Activated T-cell treated with anti-CD3 and anti-CD28 coated beads, Interleukin-2, amount 50 U/mL, for 24 hours (primary cell): ENCODE measurements at regions not wholly inside any gene's neighbourhood (a gene's known extent, or its start where the extent isn't known, plus 50 kb on each side); places are given as distances from the start of the nearest gene placed in this dataset.

Experiments
- DNase-seq: peaks from one replicate; pipeline ENCODE4 v3.0.0-alpha.2; 2020
- H3K27ac Mint-ChIP-seq: 2 replicates; pipeline ENCODE4 v1.8.0; 2020; ENCODE audit warnings: mild to moderate bottlenecking, mixed read lengths
- H3K27me3 Mint-ChIP-seq: 2 replicates; pipeline ENCODE4 v1.8.0; 2020; ENCODE audit warnings: mixed read lengths
- H3K36me3 Mint-ChIP-seq: 2 replicates; pipeline ENCODE4 v1.8.0; 2020; ENCODE audit warnings: low read depth, mixed read lengths
- H3K4me1 Mint-ChIP-seq: 2 replicates; pipeline ENCODE4 v1.8.0; 2020; ENCODE audit warnings: low read depth, mixed read lengths
- H3K4me3 Mint-ChIP-seq: 2 replicates; pipeline ENCODE4 v1.8.0; 2020; ENCODE audit warnings: mild to moderate bottlenecking, moderate library complexity, mixed read lengths
- H3K9me3 Mint-ChIP-seq: 2 replicates; pipeline ENCODE4 v1.8.0; 2020; ENCODE audit warnings: mixed read lengths

DNA sequence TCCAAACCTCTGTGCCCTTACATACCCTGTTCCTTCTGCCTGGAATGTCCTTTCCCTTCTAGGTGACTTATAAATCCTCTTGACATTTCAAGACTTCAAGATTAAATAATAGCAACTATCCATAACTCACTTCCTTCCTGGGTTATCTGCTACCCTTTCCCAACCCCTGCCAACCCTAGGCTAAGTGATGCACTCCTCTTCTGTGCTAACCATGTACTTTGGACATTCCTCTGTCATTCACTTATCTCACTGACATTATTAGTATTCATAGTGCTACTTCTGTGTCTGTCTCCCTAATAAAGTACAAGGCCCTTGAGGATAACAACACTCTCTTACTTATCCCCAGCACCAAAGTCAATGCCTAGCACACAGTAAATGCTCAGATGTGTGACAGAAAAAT, 307.1 kb downstream of the ENC1 start:
- Mint-ChIP-seq H3K27me3 (peaks cover 60% of the 10 kb centered on the region), H3K4me1 (no peaks in the 10 kb centered on the region), H3K27ac (no peak overlapping the region), H3K36me3 (no peaks in the 10 kb centered on the region), H3K4me3 (no peak overlapping the region), H3K9me3 (no peaks in the 10 kb centered on the region)
- DNase-seq: no peak

DNA sequence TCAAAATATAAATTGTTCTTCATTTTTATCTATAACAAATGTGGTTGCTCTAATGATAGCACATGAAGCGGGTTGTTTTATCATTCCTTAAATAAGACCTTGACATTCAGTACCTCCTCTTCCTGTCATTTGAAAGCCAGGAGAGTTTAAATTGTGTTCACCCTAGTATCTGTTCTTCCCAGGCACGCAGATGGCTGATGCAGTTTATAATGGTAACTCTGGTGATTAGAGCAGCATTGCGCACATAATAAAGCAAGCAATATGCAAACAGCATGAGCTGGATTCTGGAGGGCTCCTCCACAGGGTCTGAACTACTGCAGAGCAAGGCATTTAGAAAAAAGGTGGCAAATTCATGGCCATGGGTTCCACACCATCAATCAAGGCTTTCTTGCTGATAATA, 307.8 kb downstream of the ENC1 start:
- Mint-ChIP-seq H3K36me3 (no peaks in the 10 kb centered on the region), H3K9me3 (no peaks in the 10 kb centered on the region), H3K4me1 (peaks cover 5% of the 10 kb centered on the region), H3K27ac (no peak overlapping the region), H3K27me3 (peaks cover 59% of the 10 kb centered on the region), H3K4me3 (no peak overlapping the region)
- no peak for DNase-seq

DNA sequence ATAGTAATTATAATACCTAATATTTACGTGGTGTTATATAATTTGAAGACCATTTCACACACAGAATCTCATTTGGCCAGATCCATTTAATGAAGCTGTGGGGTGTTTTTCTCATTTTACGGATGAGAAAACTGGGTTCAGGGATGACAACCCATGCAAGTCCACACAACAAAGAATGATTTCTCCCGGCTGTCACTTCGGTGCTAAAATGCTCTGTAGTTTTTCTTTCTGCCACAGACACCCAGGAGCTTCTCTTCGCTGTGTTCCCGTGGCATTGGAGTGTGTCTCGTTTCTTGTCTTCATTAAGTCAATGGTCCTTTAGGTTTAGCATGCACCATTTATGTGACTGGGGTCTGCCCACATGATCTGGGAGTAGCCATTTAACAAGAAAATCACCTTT, 308.5 kb downstream of the ENC1 start:
- H3K27me3 Mint-ChIP-seq: peaks cover 53% of the 10 kb centered on the region
- no peaks in the 10 kb centered on the region for H3K36me3 Mint-ChIP-seq
- no peak overlapping the region for H3K27ac Mint-ChIP-seq
- no peaks in the 10 kb centered on the region for H3K9me3 Mint-ChIP-seq
- H3K4me1 Mint-ChIP-seq: peaks cover 12% of the 10 kb centered on the region
- no peak overlapping the region for H3K4me3 Mint-ChIP-seq
- DNase-seq: no peak

DNA sequence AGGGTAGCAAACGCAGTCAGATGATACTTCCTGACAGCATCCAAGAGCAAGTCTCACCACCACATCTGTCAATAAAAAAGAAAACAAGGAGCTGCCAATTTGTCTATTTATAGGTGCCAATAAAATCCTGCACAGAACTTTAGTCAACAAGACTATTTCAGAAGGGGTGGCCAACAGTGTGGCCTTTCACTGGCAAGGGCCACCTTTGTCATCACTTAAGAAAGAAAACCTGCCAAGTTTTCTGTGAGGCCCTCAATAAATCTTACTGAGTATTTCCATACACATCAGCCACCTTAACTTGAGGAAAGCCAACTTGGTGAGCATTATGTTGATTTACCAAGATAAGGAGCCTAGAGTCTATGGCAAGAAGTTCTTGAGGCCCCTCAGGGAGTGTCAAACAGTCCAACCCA, 312.3 kb downstream of the ENC1 start:
- DNase-seq: no peak
- Mint-ChIP-seq H3K9me3 (no peaks in the 10 kb centered on the region), H3K4me1 (peaks cover 24% of the 10 kb centered on the region), H3K36me3 (no peaks in the 10 kb centered on the region), H3K27ac (no peak overlapping the region), H3K27me3 (peaks cover 41% of the 10 kb centered on the region), H3K4me3 (no peak overlapping the region)

DNA sequence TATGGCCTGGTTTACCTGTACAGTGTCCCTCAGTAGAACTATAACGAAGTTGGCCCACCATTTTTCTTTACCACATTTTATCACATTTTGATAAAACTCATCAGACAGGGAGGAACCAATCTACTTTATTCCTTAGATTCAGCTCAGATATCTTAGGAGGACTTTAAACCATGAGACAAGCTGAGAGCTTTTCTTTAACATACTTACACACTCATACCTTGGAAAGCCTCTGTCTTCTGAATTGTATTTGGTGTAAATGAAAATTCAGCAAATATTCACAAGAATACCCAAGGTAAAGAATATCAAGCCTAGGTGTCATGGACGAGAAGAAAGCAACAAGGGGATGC, 313.2 kb downstream of the ENC1 start:
- H3K4me3 Mint-ChIP-seq: no peak overlapping the region
- no peaks in the 10 kb centered on the region for H3K9me3 Mint-ChIP-seq
- no peaks in the 10 kb centered on the region for H3K36me3 Mint-ChIP-seq
- peaks cover 40% of the 10 kb centered on the region for H3K27me3 Mint-ChIP-seq
- no peak overlapping the region for H3K27ac Mint-ChIP-seq
- peaks cover 24% of the 10 kb centered on the region for H3K4me1 Mint-ChIP-seq
- no peak for DNase-seq

DNA sequence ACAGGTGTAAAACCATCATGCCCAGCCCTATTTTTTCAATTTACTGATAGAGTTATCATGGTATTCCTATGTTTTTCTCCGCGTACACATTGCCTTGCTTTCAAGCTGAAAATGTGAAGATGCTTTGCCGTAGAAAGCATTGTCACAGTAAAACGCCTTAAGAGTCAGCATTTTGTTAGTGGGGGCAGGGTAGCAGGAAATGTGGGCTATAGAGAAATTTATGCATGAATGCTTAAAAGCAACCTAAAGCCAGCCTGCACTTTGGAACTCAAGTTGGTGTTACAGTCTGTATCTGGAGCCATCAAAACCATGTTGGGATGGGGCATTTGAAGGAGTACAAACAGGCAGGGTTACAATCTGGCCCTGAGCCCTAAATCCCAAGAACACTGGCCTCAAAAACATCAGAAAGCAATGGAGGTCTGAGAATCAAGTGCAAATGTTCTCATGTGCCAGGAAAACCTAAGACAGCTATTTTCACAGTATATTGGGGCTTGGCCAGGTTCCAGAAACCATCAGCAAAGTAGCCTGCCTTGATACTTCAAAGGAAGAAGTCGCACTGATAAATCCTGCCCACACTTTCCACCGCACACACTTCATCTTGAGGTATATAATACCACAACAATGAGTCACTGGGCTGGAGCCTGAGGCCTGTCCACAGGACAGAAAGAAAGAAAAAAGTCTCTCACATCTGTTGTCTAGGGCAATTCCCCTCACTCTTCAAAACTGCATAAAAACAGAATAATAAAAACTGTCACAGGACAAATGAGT, 313.8 kb downstream of the ENC1 start:
- Mint-ChIP-seq H3K4me3 (no peak overlapping the region), H3K9me3 (no peaks in the 10 kb centered on the region), H3K27ac (peak overlapping the region; percentile 67), H3K27me3 (peaks cover 39% of the 10 kb centered on the region), H3K4me1 (peaks cover 24% of the 10 kb centered on the region), H3K36me3 (no peaks in the 10 kb centered on the region)
- DNase-seq: peak; percentile 50

DNA sequence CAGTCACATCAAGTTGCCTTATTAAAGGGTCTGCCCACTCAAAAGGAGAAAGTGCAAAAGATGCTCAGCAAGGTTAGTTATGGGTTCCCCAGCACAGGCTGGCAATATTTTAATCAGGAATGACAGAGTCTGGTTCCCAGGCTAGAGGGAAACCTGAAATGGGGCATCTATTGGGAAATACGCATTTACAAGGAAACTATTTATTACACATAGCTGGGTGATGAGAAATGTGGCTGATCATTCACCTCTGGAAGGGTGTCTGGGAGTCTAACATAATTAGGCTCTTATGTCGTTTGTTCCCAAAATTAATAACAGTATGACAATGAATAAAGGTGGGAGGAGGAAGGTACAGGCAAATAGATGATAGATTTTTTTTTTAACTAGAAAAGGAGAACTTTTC, 314.7 kb downstream of the ENC1 start:
- peaks cover 42% of the 10 kb centered on the region for H3K27me3 Mint-ChIP-seq
- no peak overlapping the region for H3K4me3 Mint-ChIP-seq
- H3K36me3 Mint-ChIP-seq: no peaks in the 10 kb centered on the region
- no peaks in the 10 kb centered on the region for H3K9me3 Mint-ChIP-seq
- DNase-seq: no peak
- H3K27ac Mint-ChIP-seq: no peak overlapping the region
- H3K4me1 Mint-ChIP-seq: peaks cover 24% of the 10 kb centered on the region

DNA sequence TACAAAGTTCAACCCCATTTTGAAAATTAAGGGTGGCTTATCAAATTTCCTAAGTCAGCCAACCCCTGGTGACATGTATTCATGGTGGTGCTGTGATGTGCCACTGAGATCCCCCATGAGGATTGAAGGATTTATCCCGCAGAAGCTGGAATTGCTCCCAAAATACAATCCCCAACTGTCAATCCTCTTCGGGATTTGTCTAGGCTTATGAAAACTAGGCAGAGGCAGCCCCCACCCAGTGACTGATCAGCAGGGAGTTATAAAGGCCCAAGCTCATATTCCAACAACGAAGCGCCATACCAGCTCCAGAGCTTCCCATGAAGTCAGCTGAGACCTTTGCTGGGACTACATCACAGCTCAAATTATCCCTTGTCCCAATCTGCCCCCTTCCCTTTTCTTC, 316.0 kb downstream of the ENC1 start:
- Mint-ChIP-seq H3K27ac (no peak overlapping the region), H3K9me3 (no peaks in the 10 kb centered on the region), H3K4me3 (no peak overlapping the region), H3K27me3 (peaks cover 35% of the 10 kb centered on the region), H3K36me3 (no peaks in the 10 kb centered on the region), H3K4me1 (peaks cover 28% of the 10 kb centered on the region)
- DNase-seq: no peak

DNA sequence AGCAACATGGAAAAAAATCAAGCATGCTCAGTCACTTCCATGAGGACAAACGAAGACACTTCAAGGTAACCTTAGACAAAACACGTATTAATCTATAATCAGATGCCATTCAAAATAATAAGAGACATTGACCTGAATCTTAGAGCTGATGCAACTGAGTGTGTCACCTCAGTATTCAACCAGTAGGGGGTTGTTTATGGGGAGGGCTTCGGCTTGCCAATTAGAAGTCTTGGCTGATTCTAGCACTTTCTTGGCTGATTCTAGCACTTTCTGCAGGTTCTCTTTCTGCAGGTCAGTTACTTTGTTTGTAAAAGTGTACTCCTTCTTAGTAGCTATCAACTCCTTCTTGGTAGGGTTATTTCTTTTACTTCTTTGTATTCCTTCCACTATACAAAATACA, 317.6 kb downstream of the ENC1 start:
- H3K4me1 Mint-ChIP-seq: peaks cover 36% of the 10 kb centered on the region

DNA sequence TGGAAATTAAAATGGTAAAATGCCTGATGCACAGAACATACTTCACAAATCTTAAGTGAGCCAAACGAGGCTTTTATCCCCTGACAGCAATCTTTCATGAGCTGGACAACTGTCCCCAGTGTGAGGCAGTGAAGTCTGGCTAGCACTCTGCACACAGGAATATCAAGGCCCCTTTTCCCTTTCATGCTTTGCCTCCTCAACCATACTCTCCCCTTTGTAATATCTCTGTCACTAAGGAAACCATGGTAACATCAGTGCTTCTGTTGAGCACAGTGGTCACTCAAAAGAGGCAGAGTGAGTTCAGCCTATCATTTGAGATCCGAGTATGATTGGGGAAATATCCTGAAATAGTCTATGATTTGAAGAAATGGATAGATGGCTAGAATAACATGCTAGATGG, 318.3 kb downstream of the ENC1 start:
- DNase-seq: no peak
- Mint-ChIP-seq H3K27me3 (peaks cover 36% of the 10 kb centered on the region), H3K4me3 (no peak overlapping the region), H3K4me1 (peaks cover 29% of the 10 kb centered on the region), H3K9me3 (no peaks in the 10 kb centered on the region), H3K36me3 (no peaks in the 10 kb centered on the region), H3K27ac (no peak overlapping the region)

More for the DNA sequence above, 317.6 kb downstream of the ENC1 start:
- Mint-ChIP-seq H3K4me3 (no peak overlapping the region), H3K36me3 (no peaks in the 10 kb centered on the region), H3K27me3 (peaks cover 34% of the 10 kb centered on the region), H3K9me3 (no peaks in the 10 kb centered on the region), H3K27ac (no peak overlapping the region)
- DNase-seq: no peak

DNA sequence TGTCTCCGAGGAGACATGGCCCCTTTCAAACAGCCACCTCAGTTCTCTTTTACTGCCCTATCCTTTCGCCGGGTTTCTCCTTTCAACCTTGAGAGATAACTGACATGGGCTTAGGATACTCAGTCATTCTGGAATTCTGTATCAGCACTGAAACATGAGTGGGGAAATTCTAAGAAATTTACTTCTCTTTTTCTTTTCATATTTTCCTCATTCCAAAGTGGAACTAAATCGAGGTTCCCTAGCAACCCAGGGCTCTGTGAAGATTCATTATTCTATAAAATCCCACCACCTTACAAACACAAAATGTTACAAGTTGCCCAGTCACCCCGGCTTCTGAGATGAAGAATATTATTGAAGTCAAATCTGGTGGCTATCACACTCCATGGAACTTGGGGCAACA, 319.2 kb downstream of the ENC1 start:
- H3K36me3 Mint-ChIP-seq: no peaks in the 10 kb centered on the region

DNA sequence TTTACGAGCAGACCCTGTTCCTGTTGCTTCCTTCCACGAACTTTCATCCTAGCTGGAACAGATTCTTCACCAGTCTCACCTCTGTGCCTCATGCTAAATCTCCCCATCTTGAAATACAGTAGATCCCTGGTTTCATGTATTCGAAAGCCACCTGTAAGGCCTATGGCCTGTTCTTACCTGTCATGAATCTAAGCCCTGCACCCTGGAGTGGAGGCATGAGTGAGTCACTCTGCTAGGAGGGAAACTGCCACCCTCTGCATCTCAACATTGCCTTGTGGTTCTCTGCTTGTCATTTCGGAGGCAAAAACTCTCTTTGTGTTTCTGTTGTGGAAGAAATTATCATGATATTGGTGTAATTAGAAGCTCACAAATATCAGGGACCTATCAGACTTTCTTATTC, 320.0 kb downstream of the ENC1 start:
- no peak overlapping the region for H3K4me3 Mint-ChIP-seq
- peaks cover 25% of the 10 kb centered on the region for H3K4me1 Mint-ChIP-seq
- no peaks in the 10 kb centered on the region for H3K36me3 Mint-ChIP-seq
- no peak for DNase-seq
- no peak overlapping the region for H3K27ac Mint-ChIP-seq
- peaks cover 31% of the 10 kb centered on the region for H3K27me3 Mint-ChIP-seq
- H3K9me3 Mint-ChIP-seq: no peaks in the 10 kb centered on the region

More for the DNA sequence above, 319.2 kb downstream of the ENC1 start:
- peaks cover 23% of the 10 kb centered on the region for H3K4me1 Mint-ChIP-seq
- H3K9me3 Mint-ChIP-seq: no peaks in the 10 kb centered on the region
- no peak overlapping the region for H3K27ac Mint-ChIP-seq
- no peak overlapping the region for H3K4me3 Mint-ChIP-seq
- DNase-seq: no peak
- peaks cover 36% of the 10 kb centered on the region for H3K27me3 Mint-ChIP-seq

DNA sequence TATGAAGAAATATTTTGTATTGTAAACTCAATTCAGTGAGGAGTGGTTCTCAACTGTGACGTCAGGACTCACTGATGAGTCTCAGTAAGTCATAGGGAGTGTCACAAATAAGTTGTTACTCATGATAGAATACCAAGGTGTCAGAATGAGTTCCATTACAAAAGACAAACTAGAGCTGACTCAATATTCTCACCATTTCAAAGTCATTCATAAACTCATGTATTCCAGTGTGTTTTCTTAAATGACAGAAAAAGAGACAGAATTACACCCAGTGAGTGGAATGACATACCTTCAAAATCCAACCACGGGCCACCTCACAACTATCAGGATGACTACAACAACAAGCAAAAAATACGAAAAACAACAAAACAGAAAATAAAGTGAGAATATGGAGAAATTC, 321.5 kb downstream of the ENC1 start:
- Mint-ChIP-seq H3K27me3 (peaks cover 36% of the 10 kb centered on the region), H3K27ac (peak overlapping the region; percentile 51), H3K9me3 (no peaks in the 10 kb centered on the region), H3K36me3 (no peaks in the 10 kb centered on the region), H3K4me1 (peaks cover 25% of the 10 kb centered on the region), H3K4me3 (no peak overlapping the region)
- DNase-seq: no peak

DNA sequence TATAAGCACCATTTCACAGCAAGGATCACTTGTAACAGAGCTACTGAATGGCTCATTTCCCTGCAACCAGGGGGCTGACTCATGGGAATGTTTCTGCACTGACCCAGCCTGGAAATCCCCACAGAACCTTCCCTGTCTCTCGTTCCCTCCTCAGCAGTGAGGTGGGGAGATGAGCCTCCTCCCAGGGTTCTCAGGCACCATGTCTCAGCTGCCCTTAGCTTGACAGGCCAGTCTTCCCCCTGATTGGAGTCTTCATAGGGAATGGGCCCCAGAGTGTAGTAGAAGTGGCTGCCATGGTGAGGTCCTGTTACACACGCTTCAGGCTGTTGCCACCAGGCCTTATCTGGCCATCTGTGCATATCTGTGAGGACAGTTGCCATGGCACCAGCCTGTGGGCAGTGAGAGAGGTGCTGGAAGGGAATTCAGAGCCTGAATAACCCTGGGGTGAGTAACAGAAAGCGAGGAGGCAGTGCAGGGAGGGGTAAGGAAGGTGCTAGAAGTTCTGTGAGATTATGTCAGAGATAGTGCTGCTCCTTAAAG, 324.4 kb downstream of the ENC1 start:
- peak; percentile 35 for DNase-seq
- Mint-ChIP-seq H3K9me3 (no peaks in the 10 kb centered on the region), H3K4me1 (peaks cover 25% of the 10 kb centered on the region), H3K27me3 (peaks cover 38% of the 10 kb centered on the region), H3K36me3 (no peaks in the 10 kb centered on the region), H3K27ac (peak overlapping the region; percentile 74), H3K4me3 (no peak overlapping the region)

DNA sequence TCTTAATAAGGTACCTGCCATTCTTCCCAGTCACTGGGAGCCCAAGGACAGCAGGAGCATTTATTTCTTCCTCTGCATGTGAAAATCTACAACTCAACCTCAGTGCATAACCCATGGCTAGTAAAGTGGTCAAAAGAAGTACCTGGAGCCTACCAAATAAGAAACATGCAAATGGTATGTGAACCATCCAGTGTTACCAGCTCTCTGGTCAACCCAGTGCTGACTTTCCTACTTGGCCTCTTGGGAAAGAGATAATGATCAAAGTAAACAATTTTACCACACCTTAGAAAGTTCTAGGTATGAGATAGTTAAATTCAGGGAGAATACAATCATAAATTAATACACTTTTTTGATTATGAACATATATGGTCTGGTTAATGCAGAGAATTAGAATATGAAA, 325.6 kb downstream of the ENC1 start:
- Mint-ChIP-seq H3K27ac (no peak overlapping the region), H3K4me3 (no peak overlapping the region), H3K27me3 (peaks cover 47% of the 10 kb centered on the region), H3K9me3 (no peaks in the 10 kb centered on the region), H3K36me3 (no peaks in the 10 kb centered on the region), H3K4me1 (peaks cover 24% of the 10 kb centered on the region)
- DNase-seq: no peak
